ENCODE measurements at regions not wholly inside any gene's neighbourhood (a gene's known extent, or its start where the extent isn't known, plus 50 kb on each side); places are given as distances from the start of the nearest gene placed in this dataset.

- no peak for TF ChIP-seq CTCF (conservative IDR thresholded peaks at IDR 0.05; ENCODE audit: low read length)
- TF ChIP-seq EZH2phosphoT487 (IDR thresholded peaks at IDR 0.05; ENCODE audit: borderline replicate concordance, low read depth, low read length): no peak
Measured at GRCh38 chr12:66055837-66056319, 74.7 kb downstream of the LLPH start.
